MCF 10A (cell line): ENCODE measurements at regions not wholly inside any gene's neighbourhood (a gene's known extent, or its start where the extent isn't known, plus 50 kb on each side); places are given as distances from the start of the nearest gene placed in this dataset.

ENCODE experiments used
- BruUV-seq: library from RNA; stranded (reverse); fragments of 400-500 nt; replicated peaks from 2 replicates; lab custom pipeline; 2021; lab: Mats Ljungman, UMichigan
- CTCF ChIA-PET: fragments of 300-600 bp; sonication (Branson Sonifier 250); formaldehyde crosslinking; extraction: SDS; loops from one replicate; lab custom pipeline; 2021; ENCODE audit warnings: antibody characterized with exemption, inconsistent platforms; lab: Yijun Ruan, JAX
- POLR2A ChIA-PET: fragments of 300-600, 350-650 bp; sonication (Branson Sonifier 250); formaldehyde crosslinking; extraction: SDS; loops from one replicate; lab custom pipeline; 2020; ENCODE audit warnings: antibody characterized with exemption, inconsistent platforms; lab: Yijun Ruan, JAX
- DNase-seq: peaks from one replicate; pipeline ENCODE4 v3.0.0-alpha.2; 2018; ENCODE audit not compliant: unreplicated experiment
- H3K27ac Mint-ChIP-seq: one replicate; pipeline ENCODE4 v1.8.0; 2022; ENCODE audit warnings: mild to moderate bottlenecking, low read depth, mixed read lengths; ENCODE audit not compliant: unreplicated experiment
- H3K27me3 Mint-ChIP-seq: one replicate; pipeline ENCODE4 v1.8.0; 2022; ENCODE audit warnings: mixed read lengths; ENCODE audit not compliant: insufficient read depth, unreplicated experiment
- H3K36me3 Mint-ChIP-seq: one replicate; pipeline ENCODE4 v1.8.0; 2022; ENCODE audit warnings: mild to moderate bottlenecking, moderate library complexity, mixed read lengths; ENCODE audit not compliant: insufficient read depth, unreplicated experiment
- H3K4me1 Mint-ChIP-seq: one replicate; pipeline ENCODE4 v1.8.0; 2022; ENCODE audit warnings: mixed read lengths; ENCODE audit not compliant: insufficient read depth, unreplicated experiment
- H3K4me3 Mint-ChIP-seq: one replicate; pipeline ENCODE4 v1.8.0; 2022; ENCODE audit warnings: mild to moderate bottlenecking, moderate library complexity, mixed read lengths; ENCODE audit not compliant: unreplicated experiment
- H3K9me3 Mint-ChIP-seq: one replicate; pipeline ENCODE4 v1.8.0; 2022; ENCODE audit warnings: mixed read lengths; ENCODE audit not compliant: unreplicated experiment
- CTCF ChIP-seq: fragments of 200-600 bp; IDR thresholded peaks from one replicate; pipeline ENCODE4 v1.8.0; 2022; ENCODE audit warnings: antibody characterized with exemption, mild to moderate bottlenecking; ENCODE audit not compliant: unreplicated experiment
- intact Hi-C: fragments of 100-400 bp; cut with micrococcal nuclease; formaldehyde crosslinking; loops from 2 replicates; pipeline ENCODE4 v1.14.1; 2022

GRCh38 chr9:78521680-78522079 lies 224.8 kb downstream of the PSAT1 start:
- H3K27me3 Mint-ChIP-seq, result no peaks in the 10 kb centered on the region
- no peak overlapping the region for H3K4me3 Mint-ChIP-seq
- H3K27ac Mint-ChIP-seq, result no peak overlapping the region
- H3K4me1 Mint-ChIP-seq, result no peaks in the 10 kb centered on the region
- H3K9me3 Mint-ChIP-seq, result peaks cover 17% of the 10 kb centered on the region
- intact Hi-C loops, result no loop called here
- TF ChIP-seq CTCF, result no peak
- no TSS peak for BruUV-seq
- DNase-seq, result no peak
- POLR2A ChIA-PET, result interaction anchor here (0.6 kb wide), 1 partner anchor 21 kb away, joined by 3 read pairs; no protein-coding TSS in a partner anchor
- H3K36me3 Mint-ChIP-seq, result no peaks in the 10 kb centered on the region
- CTCF ChIA-PET, result no interaction called here

GRCh38 chr9:78525986-78526560 lies 229.1 kb downstream of the PSAT1 start:
- ChIA-PET POLR2A (no interaction called here), CTCF (no interaction called here)
- no TSS peak for BruUV-seq
- Mint-ChIP-seq H3K9me3 (peaks cover 10% of the 10 kb centered on the region), H3K4me1 (no peaks in the 10 kb centered on the region), H3K36me3 (no peaks in the 10 kb centered on the region), H3K27ac (no peak overlapping the region), H3K27me3 (no peaks in the 10 kb centered on the region), H3K4me3 (no peak overlapping the region)
- intact Hi-C loops, result no loop called here
- no peak for TF ChIP-seq CTCF
- DNase-seq, result no peak

GRCh38 chr9:78533500-78533899 lies 236.6 kb downstream of the PSAT1 start:
- no peak for DNase-seq
- CTCF ChIA-PET, result no interaction called here
- POLR2A ChIA-PET, result no interaction called here
- H3K27ac Mint-ChIP-seq, result no peak overlapping the region
- H3K4me3 Mint-ChIP-seq, result no peak overlapping the region
- no peaks in the 10 kb centered on the region for H3K36me3 Mint-ChIP-seq
- no peak for TF ChIP-seq CTCF
- intact Hi-C loops, result no loop called here
- peaks cover 7% of the 10 kb centered on the region for H3K9me3 Mint-ChIP-seq
- no TSS peak for BruUV-seq
- H3K4me1 Mint-ChIP-seq, result no peaks in the 10 kb centered on the region
- H3K27me3 Mint-ChIP-seq, result no peaks in the 10 kb centered on the region

DNA sequence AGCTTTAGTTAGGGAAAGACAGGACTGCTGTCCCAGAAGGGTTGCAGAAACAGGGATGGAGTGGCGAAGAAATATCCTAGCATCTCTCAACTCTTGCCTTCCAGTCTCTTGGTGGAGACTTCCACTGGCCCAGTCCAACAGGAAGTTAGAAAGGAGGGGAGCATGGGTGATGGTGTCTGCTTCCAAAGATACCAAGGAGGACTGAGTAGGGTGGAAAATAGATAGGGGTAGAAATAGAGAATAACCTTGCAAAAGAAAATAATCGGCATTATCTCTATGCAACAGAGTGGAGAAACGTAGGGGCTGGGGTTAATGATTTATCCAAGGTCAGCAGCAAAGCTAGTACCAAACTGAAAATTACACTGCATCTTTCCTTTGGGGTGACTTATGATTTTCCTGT lies 242.3 kb downstream of the PSAT1 start:
- ChIA-PET POLR2A (no interaction called here), CTCF (interaction anchor here (1.0 kb wide), 1 partner anchor 36 kb away, joined by 7 read pairs; no protein-coding TSS in a partner anchor)
- H3K4me3 Mint-ChIP-seq, result no peak overlapping the region
- H3K36me3 Mint-ChIP-seq, result no peaks in the 10 kb centered on the region
- no peak for DNase-seq
- TF ChIP-seq CTCF, result no peak
- no peaks in the 10 kb centered on the region for H3K27me3 Mint-ChIP-seq
- no peak overlapping the region for H3K27ac Mint-ChIP-seq
- no peaks in the 10 kb centered on the region for H3K9me3 Mint-ChIP-seq
- intact Hi-C loops, result no loop called here
- no peaks in the 10 kb centered on the region for H3K4me1 Mint-ChIP-seq
- BruUV-seq, result no TSS peak
